HepG2 (cell line): ENCODE measurements at regions not wholly inside any gene's neighbourhood (a gene's known extent, or its start where the extent isn't known, plus 50 kb on each side); places are given as distances from the start of the nearest gene placed in this dataset.

Source experiments
- CBX1 ChIP-seq: IDR thresholded peaks from one replicate; pipeline ENCODE4 v1.6.1; 2016; ENCODE audit warnings: antibody characterized with exemption, low read depth
- EEA1 ChIP-seq: sonication (generic); formaldehyde crosslinking; IDR thresholded peaks from 2 replicates; pipeline ENCODE4 v1.5.1; 2020; ENCODE audit warnings: mild to moderate bottlenecking, missing genetic modification reagents, borderline replicate concordance
- EED ChIP-seq: sonication (generic); formaldehyde crosslinking; IDR thresholded peaks from 2 replicates; pipeline ENCODE4 v1.5.0; 2020; ENCODE audit warnings: mild to moderate bottlenecking, missing genetic modification reagents
- ELF4 ChIP-seq: sonication (generic); formaldehyde crosslinking; IDR thresholded peaks from 2 replicates; pipeline ENCODE4 v1.5.0; 2020; ENCODE audit warnings: missing genetic modification reagents, mild to moderate bottlenecking, moderate library complexity, borderline replicate concordance
- GTF3A ChIP-seq: sonication (generic); formaldehyde crosslinking; conservative IDR thresholded peaks from 2 replicates; pipeline ENCODE4 v1.4.0; 2020; ENCODE audit warnings: mild to moderate bottlenecking, missing genetic modification reagents
- HNRNPK ChIP-seq: fragments of 200-400 bp; formaldehyde crosslinking; IDR thresholded peaks from 2 replicates; pipeline ENCODE4 v1.6.1; 2018; ENCODE audit warnings: low read length, low read depth, moderate library complexity, mild to moderate bottlenecking; ENCODE audit not compliant: poor library complexity, severe bottlenecking
- HOXD1 ChIP-seq: sonication (generic); formaldehyde crosslinking; IDR thresholded peaks from 2 replicates; pipeline ENCODE4 v1.5.0; 2020; ENCODE audit warnings: missing genetic modification reagents
- RFX5 ChIP-seq: IDR thresholded peaks from 2 replicates; pipeline ENCODE4 v1.6.1; 2011; ENCODE audit warnings: low read depth, low read length, improper control_type of control experiment
- RXRB ChIP-seq: IDR thresholded peaks from 2 replicates; pipeline ENCODE4 v1.6.1; 2016; ENCODE audit warnings: borderline replicate concordance, missing genetic modification reagents, missing compliant biosample characterization
- SMC3 ChIP-seq: IDR thresholded peaks from 2 replicates; pipeline ENCODE4 v1.6.1; 2011; ENCODE audit warnings: low read length, improper control_type of control experiment
- SNAPC2 ChIP-seq: sonication (generic); formaldehyde crosslinking; IDR thresholded peaks from 2 replicates; pipeline ENCODE4 v1.8.1; 2022; ENCODE audit warnings: mild to moderate bottlenecking, missing genetic modification reagents
- THYN1 ChIP-seq: sonication (generic); formaldehyde crosslinking; IDR thresholded peaks from 2 replicates; pipeline ENCODE4 v1.8.1; 2023; ENCODE audit warnings: low read depth, mild to moderate bottlenecking, moderate library complexity, missing genetic modification reagents, borderline replicate concordance
- ZBTB20 ChIP-seq: sonication (generic); formaldehyde crosslinking; IDR thresholded peaks from 2 replicates; pipeline ENCODE4 v1.8.1; 2023; ENCODE audit warnings: missing genetic modification reagents, low read depth, mild to moderate bottlenecking, borderline replicate concordance
- ZBTB42 ChIP-seq: sonication (generic); formaldehyde crosslinking; IDR thresholded peaks from 2 replicates; pipeline ENCODE4 v1.5.0; 2020; ENCODE audit warnings: mild to moderate bottlenecking, missing genetic modification reagents
- ZMYM2 ChIP-seq: sonication (generic); formaldehyde crosslinking; IDR thresholded peaks from 2 replicates; pipeline ENCODE4 v1.8.0; 2022; ENCODE audit warnings: mild to moderate bottlenecking, missing genetic modification reagents
- ZNF264 ChIP-seq: sonication (generic); formaldehyde crosslinking; IDR thresholded peaks from 2 replicates; pipeline ENCODE4 v1.4.0; 2020; ENCODE audit warnings: missing genetic modification reagents
- ZNF331 ChIP-seq: sonication (generic); formaldehyde crosslinking; IDR thresholded peaks from 2 replicates; pipeline ENCODE4 v1.4.0; 2020; ENCODE audit warnings: missing genetic modification reagents
- ZNF550 ChIP-seq: sonication (generic); formaldehyde crosslinking; IDR thresholded peaks from 2 replicates; pipeline ENCODE4 v1.4.0; 2020; ENCODE audit warnings: mild to moderate bottlenecking, missing genetic modification reagents, borderline replicate concordance
- ZNF776 ChIP-seq: sonication (generic); formaldehyde crosslinking; IDR thresholded peaks from 2 replicates; pipeline ENCODE4 v1.4.0; 2020; ENCODE audit warnings: mild to moderate bottlenecking, missing genetic modification reagents
- TF ChIP-seq, protein P1 (sequence below): IDR thresholded peaks from 2 replicates; pipeline ENCODE4 v1.4.0; 2020; ENCODE audit warnings: mild to moderate bottlenecking, missing genetic modification reagents
- TF ChIP-seq, protein P2 (sequence below): IDR thresholded peaks from 2 replicates; pipeline ENCODE4 v1.6.1; 2018; ENCODE audit warnings: missing genetic modification reagents
- TF ChIP-seq, protein P3 (sequence below): IDR thresholded peaks from 2 replicates; pipeline ENCODE4 v1.6.1; 2016
- TF ChIP-seq, protein P4 (sequence below): IDR thresholded peaks from 2 replicates; pipeline ENCODE4 v1.6.1; 2016; ENCODE audit warnings: missing genetic modification reagents, missing compliant biosample characterization

DNA sequence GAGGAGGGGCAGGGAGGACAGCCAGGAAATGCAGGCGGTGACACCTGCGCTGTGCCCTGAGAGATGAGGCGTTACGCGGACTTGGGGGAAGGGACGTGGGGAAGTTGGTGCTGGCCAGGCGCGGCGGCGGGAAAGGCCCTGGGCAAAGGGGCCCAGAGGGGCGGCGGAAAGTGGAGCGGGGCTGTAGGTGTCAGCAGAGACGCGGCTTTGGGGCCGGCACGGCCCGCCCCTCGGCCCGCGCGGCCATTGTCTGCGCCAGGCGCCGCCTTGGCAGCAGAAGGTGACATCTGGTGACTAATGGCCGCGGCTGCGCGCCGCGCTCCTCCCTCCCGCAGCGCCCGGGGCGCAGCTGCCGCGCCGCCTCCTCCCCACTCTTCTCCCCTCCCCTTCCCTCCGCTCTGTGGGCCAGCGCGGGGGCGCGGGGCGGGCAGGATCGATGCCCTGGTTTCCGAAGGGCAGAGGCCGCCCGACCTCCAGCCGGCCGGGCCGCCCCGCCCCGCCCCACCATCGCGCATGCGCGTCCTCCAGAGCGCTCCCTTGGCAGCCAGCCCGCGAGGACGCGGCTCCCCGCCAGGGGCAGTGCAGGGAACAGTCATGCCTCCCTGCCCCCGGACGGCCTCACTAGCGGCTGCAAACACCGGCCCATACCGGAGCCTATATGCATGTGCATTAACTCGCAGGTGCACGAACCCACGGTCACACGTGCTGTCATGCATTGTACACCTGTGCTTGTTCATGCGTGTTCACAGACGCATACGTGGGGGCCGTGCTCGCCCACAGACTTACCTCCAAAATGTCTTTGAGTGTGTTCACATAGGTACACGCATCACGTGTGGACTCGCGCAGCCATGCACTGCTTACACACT, 269.6 kb downstream of the RPS24 start (continued):
- TF ChIP-seq, protein P1, sequence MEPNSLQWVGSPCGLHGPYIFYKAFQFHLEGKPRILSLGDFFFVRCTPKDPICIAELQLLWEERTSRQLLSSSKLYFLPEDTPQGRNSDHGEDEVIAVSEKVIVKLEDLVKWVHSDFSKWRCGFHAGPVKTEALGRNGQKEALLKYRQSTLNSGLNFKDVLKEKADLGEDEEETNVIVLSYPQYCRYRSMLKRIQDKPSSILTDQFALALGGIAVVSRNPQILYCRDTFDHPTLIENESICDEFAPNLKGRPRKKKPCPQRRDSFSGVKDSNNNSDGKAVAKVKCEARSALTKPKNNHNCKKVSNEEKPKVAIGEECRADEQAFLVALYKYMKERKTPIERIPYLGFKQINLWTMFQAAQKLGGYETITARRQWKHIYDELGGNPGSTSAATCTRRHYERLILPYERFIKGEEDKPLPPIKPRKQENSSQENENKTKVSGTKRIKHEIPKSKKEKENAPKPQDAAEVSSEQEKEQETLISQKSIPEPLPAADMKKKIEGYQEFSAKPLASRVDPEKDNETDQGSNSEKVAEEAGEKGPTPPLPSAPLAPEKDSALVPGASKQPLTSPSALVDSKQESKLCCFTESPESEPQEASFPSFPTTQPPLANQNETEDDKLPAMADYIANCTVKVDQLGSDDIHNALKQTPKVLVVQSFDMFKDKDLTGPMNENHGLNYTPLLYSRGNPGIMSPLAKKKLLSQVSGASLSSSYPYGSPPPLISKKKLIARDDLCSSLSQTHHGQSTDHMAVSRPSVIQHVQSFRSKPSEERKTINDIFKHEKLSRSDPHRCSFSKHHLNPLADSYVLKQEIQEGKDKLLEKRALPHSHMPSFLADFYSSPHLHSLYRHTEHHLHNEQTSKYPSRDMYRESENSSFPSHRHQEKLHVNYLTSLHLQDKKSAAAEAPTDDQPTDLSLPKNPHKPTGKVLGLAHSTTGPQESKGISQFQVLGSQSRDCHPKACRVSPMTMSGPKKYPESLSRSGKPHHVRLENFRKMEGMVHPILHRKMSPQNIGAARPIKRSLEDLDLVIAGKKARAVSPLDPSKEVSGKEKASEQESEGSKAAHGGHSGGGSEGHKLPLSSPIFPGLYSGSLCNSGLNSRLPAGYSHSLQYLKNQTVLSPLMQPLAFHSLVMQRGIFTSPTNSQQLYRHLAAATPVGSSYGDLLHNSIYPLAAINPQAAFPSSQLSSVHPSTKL (CRISPR knock-in tag): peak; percentile 75
- TF ChIP-seq, protein P2, sequence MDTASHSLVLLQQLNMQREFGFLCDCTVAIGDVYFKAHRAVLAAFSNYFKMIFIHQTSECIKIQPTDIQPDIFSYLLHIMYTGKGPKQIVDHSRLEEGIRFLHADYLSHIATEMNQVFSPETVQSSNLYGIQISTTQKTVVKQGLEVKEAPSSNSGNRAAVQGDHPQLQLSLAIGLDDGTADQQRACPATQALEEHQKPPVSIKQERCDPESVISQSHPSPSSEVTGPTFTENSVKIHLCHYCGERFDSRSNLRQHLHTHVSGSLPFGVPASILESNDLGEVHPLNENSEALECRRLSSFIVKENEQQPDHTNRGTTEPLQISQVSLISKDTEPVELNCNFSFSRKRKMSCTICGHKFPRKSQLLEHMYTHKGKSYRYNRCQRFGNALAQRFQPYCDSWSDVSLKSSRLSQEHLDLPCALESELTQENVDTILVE (CRISPR knock-in tag): peak; percentile 68; the same call in 1 of the 2 replicates
- 0 out of 2 replicates have a peak, but pooled peaks have one; percentile 60 for TF ChIP-seq SNAPC2 (CRISPR knock-in tag)
- no peak for TF ChIP-seq ELF4 (CRISPR knock-in tag)
- peak; percentile 95 for TF ChIP-seq CBX1
- TF ChIP-seq ZBTB20: no peak
- peak; percentile 81 for TF ChIP-seq ZNF331 (CRISPR knock-in tag)
- TF ChIP-seq RXRB (CRISPR knock-in tag): peak; percentile 59; the same call in 1 of the 2 replicates
- TF ChIP-seq ZNF264: no peak
- TF ChIP-seq RFX5: no peak
- no peak for TF ChIP-seq THYN1 (CRISPR knock-in tag)
- peak; percentile 91 for TF ChIP-seq HNRNPK
- no peak for TF ChIP-seq ZBTB42 (CRISPR knock-in tag)
- 0 out of 2 replicates have a peak, but pooled peaks have one; percentile 71 for TF ChIP-seq ZNF550 (CRISPR knock-in tag)
- peak; percentile 65; the same call in 1 of the 2 replicates for TF ChIP-seq HOXD1 (CRISPR knock-in tag)
- no peak; the same call in 1 of the 2 replicates for TF ChIP-seq EED
- TF ChIP-seq SMC3: 0 out of 2 replicates have a peak, but pooled peaks have one; percentile 12
- TF ChIP-seq EEA1 (CRISPR knock-in tag): no peak
- no peak for TF ChIP-seq GTF3A (CRISPR knock-in tag)
- TF ChIP-seq, protein P3, sequence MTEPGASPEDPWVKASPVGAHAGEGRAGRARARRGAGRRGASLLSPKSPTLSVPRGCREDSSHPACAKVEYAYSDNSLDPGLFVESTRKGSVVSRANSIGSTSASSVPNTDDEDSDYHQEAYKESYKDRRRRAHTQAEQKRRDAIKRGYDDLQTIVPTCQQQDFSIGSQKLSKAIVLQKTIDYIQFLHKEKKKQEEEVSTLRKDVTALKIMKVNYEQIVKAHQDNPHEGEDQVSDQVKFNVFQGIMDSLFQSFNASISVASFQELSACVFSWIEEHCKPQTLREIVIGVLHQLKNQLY (CRISPR knock-in tag): no peak
- TF ChIP-seq ZMYM2 (CRISPR knock-in tag): peak; percentile 57
- TF ChIP-seq, protein P4, sequence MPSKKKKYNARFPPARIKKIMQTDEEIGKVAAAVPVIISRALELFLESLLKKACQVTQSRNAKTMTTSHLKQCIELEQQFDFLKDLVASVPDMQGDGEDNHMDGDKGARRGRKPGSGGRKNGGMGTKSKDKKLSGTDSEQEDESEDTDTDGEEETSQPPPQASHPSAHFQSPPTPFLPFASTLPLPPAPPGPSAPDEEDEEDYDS (CRISPR knock-in tag): peak; percentile 32; the same call in 1 of the 2 replicates
- TF ChIP-seq ZNF776 (CRISPR knock-in tag): peak; percentile 77
